ENCODE measurements at regions not wholly inside any gene's neighbourhood (a gene's known extent, or its start where the extent isn't known, plus 50 kb on each side); places are given as distances from the start of the nearest gene placed in this dataset.

DNA sequence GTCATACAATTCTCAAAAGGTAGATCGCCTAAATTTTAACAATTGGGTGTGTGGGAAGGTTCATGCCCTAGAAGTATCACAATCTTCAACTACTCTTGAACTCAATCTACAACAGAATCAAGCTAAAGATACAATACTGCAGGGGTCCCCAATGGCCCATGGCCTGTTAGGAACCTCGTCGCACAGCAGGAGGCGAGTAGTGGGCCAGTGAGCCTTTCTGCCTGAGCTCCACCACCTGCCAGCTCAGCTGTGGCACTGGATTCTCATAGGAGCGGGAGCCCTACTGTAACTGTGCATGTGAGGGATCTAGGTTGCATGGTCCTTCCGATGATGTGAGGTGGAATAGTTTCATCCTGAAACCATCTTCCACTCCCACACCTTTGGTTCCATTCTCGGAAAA, 230.6 kb downstream of the KLF12 start:
- in situ Hi-C loops (cut with HindIII; ENCODE audit: low sequenced_read_pairs), result no loop called here

DNA sequence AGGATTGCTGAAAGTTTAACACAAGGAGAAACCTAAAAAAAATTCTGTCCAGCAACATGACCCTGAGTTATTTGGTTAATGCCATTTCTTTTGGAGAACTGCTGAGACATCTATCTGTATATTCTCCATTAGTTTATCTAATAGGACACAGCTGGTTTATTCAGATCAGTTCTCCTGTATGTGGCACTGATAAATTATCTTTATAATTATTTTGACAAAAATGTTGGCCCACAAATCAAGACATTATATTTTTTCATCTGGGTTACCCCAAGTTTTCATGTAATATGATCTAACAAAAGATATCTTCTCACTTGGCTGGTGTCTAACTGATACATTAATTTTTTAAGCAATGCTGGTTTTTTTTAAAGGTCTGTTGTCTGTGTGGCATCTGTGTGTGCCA, 231.4 kb downstream of the KLF12 start:
- in situ Hi-C loops (cut with HindIII; ENCODE audit: low sequenced_read_pairs), result no loop called here

DNA sequence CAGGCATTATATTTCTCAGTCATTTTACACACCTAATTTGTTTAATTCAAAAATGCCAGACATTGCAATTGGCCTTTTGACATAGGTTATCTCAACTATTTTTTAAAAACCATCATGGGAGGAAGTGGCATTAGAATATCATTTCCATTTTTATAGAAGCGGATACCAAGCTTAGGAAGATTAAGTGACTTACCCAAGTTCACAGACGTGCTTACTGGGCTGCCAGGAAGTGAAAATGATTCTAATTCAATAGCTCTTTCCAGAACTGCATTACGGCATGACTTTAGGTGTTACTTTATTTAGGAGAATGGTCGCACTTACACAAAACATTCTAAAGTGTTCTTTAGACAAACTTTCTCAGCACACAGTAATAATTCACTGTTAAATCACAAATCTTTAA, 231.9 kb downstream of the KLF12 start:
- in situ Hi-C loops (cut with HindIII; ENCODE audit: low sequenced_read_pairs), result no loop called here

DNA sequence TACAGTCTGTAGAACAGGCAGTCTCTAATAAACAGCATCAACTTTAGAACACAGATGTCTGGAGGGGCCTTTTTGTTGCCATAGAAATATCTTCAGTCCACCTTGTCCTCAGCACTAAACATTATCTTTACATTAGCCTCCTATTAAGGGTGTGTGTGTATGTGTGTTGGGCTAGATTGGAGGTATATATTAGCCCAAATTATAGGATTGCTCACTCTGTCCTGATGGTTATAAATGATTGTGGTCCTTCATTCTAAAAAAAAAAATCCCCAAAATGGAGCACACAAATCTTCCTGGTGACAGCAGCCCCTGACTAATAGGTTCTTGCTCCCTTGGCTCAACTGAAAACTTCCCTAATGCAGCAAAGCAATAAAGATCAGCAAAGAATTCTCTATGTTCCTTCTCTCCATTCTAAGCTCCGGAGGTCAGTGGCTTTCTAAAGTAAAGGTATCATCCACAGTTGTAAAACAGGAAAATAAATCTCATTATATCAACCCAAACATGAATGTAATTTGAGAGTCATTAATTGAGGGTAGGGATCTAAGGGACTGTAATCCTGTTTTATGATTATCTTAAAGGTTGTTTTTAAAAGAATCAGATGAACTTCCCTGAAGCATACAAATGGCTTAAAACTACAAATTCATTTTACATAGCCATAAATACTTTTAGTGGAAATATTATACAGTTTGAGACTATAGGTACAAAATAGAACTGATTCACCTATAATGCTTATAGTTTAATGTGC, 232.7 kb downstream of the KLF12 start:
- in situ Hi-C loops (cut with HindIII; ENCODE audit: low sequenced_read_pairs), result no loop called here

DNA sequence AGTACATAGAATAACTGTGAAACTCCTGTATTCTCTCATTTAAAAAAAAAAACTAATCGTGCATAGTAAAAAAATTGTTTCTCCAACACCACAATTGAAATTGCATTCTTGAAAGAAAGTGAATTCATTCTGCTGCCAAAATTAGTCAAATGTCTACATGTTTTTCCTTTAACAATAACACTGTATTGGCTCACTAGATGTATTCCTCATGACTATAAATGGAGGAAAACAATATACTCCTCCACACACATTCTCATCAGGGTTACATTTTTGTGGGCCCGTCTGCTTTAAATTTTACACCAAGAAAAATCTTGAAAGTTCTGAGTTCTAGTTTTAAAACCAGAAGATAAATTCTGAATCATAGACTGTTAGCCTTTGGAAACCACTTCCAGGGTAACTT, 233.6 kb downstream of the KLF12 start:
- in situ Hi-C loops (cut with HindIII; ENCODE audit: low sequenced_read_pairs), result no loop called here

DNA sequence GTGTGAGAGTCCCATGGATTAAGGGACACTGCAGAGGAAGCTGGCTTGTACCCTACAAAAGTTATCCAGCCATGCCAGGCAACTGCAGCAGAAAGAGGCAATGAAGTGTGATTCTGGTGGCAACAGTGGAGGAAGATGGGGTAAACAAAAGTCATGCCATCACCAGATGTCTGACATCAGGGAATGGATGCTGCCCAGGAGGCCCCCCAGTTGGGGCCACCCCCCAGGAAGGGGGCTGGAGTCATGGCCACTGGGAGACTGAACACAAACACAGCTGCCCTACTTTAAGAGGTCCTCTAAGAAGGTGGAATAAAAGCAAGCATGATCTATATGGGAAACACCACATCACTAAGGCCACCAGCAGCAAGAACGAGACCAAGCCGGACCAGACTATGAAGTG, 235.3 kb downstream of the KLF12 start:
- in situ Hi-C loops (cut with HindIII; ENCODE audit: low sequenced_read_pairs), result no loop called here

DNA sequence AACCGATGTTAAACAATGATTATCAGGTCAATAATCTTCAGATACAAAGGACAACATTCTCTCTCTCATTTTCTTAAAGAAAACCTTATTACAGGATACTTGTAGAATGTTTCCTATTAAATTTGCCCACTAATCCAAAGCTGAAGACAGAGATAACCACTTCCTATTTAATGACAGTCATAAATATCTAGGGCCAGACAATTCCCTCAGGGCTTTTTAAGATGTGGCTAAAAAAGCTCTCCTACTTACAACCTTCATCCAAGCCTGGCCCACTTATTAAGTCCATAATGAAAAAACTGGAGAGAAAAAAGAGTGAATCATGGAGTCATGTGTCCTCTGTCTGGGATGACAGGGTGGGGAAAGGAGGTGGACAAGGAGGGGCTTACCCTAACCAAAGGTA, 235.9 kb downstream of the KLF12 start:
- in situ Hi-C loops (cut with HindIII; ENCODE audit: low sequenced_read_pairs), result no loop called here

DNA sequence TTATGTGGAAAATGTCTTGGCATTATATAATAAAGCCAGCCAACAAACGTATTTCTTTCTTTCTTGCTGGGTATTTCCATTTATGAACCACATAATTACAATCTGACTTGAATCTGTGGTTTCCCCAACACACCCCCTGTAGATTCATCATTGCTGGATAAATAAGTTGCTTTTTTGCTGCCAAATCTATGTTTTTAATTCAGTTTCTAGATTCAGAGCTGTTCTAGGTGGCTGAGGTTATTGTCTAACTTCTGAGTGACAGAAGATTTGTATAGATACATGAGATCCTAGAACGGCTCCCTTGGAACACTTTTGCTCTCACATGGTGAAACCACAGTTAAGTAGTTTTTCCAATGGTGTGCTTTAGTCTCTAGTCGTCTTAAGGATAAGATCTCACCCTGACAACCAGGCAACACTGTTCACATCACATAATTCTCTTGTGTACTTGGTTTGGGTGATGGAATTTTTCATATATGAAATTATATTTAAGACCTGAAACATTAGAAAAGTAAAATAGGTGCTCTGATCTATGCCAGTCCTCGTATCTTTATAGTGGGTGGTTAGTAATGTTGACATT, 239.1 kb downstream of the KLF12 start:
- in situ Hi-C loops (cut with HindIII; ENCODE audit: low sequenced_read_pairs), result no loop called here

DNA sequence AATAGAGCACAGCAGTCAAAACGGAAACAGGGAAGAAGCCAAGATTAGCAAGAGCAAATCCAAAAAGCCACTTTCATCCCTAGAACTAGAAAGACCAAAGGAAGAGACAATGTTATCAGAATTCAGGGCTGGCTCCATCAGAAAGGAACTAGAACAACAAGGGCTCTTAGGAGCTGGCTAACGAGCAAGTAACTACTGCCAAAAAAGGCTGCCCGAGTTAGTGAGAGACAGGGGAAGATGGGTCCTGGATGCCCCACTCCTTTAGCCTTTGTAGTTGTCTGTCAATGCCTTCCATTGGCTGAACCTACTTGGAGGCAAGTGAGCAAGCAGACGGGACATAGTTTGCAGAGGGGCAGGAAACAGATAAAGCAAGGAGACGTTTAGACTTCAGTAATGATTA, 240.4 kb downstream of the KLF12 start:
- in situ Hi-C loops (cut with HindIII; ENCODE audit: low sequenced_read_pairs), result no loop called here

DNA sequence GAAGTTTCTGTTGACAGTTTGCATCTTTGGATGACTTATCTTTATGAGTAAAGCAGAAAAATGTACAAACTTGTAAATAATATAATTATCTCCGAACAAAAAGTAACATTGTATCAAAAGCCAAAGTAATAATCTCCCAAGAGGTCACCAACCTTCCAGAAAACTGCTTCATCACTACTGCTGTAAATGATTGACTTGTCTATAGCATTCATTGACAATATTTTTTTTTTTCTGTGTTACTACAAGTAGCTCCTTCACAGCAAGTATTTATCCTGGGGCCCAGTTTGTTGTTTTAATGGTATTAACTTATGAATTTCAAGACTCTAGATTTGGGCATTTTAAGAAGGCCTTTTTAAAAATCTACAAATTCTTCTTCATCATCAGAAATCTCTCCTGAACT, 242.4 kb downstream of the KLF12 start:
- in situ Hi-C loops (cut with HindIII; ENCODE audit: low sequenced_read_pairs), result no loop called here

DNA sequence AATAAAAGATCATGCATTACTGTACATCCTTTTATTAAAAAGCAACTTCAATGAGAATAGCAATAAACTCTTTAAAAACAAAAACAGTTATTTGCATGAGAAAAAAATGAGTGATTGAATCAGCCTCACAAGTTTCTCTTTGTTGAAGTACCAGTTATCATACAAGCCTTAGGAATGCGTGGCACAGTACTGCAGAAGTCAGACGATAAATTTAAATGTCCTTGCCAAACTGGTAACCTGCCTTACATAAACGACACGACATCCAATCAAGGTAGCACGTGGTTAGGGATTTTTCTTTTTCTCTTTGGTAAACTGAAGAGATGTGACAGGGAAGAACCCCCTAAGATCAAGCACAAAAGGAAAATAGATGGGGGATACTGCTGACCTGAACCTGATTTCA, 251.0 kb downstream of the KLF12 start:
- in situ Hi-C loops (cut with HindIII; ENCODE audit: low sequenced_read_pairs), result no loop called here

DNA sequence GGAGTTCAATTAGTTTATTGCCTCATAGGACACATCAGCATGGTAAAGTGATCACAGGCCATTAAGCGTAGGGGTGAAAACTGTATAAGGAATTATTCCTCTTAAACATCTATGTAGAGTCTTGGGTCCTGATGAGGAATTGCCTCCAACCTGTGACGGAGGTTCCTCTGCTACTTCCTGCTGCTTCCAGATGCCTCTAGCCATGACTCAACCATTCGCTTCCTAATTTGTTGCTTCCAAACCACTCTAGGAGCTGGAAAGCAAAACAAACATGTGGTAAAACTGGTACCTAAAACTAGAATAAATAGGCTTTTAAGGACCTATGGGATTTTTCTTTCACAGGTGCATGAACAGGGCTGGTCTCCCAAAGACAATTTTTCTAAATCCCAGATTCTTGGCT, 253.8 kb downstream of the KLF12 start:
- in situ Hi-C loops (cut with HindIII; ENCODE audit: low sequenced_read_pairs), result no loop called here

DNA sequence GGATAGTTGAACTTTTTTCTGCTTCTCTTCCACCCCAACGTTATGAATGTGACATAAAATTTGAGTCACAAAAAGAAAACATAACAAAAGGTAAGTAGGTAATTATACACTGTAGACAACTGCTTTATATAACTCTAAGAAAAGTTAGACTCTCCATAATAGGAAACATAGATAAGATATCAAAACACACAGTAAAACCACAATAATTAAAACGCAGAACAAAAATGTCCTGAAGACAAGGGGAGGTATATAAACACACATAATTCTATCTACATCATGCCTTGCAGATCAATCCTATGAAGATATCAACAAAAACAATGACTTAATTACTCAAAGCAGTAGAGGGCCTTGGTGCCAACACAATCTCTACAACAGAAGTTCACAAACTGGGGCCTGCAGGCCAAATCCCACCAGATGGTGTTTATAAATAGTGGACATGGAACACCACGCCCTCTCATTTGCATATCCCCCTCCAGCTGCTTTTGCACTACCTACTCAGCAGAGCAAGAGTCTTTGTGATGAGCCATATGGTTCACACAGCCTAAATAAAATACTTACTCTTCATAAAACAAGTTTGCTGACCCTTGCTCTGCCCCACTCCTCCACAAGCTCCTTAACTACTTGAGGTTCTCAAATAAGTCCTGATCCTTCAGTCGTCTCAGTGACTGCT, 254.7 kb downstream of the KLF12 start:
- in situ Hi-C loops (cut with HindIII; ENCODE audit: low sequenced_read_pairs), result no loop called here

DNA sequence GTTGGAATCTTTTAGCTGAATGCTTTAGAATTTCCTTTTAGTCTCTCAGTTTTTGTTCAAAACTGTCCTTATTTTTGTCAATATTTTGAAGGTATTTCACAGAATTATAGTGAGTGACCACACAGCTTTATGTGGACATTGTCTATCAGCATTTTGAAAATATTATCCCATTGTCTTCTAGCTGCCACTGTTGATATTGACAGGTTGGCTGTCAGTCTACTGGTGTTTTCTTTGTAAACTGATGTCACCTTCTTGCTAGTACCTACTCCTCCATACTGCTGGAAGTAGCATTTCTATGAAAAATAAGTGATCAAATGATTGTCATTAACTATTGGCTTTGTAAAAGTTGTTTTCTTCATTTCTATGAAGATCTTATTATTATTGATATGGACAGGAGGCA, 256.8 kb downstream of the KLF12 start:
- in situ Hi-C loops (cut with HindIII; ENCODE audit: low sequenced_read_pairs), result no loop called here

DNA sequence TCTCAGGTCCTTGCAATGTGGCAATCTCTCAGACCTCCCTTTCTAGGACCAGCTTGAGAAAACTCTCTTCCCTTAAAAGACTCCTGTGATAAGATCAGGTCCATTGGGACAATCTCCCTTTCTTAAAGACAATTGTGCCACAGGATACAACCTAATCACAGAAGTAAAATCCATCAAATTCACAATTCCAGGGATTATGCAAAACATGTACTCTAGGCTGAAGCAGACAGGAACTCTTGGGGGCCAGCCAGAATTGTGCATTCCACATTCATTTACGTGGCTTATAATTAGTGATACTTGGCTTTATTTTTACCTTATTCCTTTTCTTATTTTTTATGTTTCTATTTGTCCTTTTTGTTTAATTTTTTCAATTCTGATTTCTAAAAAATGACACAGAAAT, 257.9 kb downstream of the KLF12 start:
- in situ Hi-C loops (cut with HindIII; ENCODE audit: low sequenced_read_pairs), result no loop called here

DNA sequence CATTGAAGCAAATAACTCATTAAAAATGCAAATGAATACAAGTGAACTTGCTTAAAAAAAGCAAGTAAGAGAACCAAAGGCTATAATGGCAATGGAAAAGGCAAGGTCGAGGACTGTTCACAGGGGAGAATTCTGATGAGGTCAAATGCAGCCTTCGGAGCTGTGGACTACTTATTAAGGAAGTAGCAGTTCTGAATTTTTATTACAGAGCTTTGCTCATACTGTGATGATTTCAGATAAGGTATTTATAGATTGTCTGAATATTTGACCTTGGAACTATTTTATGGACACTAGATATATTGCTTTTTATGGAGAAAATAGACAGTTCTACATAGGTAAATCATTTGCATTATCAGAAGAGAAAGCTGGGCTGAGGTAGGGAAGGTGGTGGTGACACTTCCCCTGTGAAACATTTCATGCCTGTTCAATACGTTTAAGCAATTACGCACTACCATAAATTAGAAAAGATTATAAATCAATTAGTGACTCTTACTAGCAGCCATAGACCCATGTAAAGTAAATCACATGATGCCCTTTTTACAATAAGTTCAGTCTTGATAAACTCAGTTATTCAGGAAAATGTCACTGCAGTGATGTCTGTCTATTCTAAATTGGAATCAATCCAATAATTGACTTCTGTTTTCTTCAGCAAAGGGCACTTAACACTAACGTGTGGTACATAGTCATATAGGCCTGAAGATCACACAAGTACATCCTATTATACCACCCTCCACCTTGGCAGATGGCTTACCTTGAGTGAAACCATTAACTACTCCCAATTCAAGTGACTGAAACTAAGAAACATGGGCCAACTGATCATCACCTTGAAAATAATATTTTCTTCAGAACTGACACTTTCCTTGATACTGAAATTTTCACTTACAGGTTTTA, 260.0 kb downstream of the KLF12 start:
- in situ Hi-C loops (cut with HindIII; ENCODE audit: low sequenced_read_pairs), result no loop called here

DNA sequence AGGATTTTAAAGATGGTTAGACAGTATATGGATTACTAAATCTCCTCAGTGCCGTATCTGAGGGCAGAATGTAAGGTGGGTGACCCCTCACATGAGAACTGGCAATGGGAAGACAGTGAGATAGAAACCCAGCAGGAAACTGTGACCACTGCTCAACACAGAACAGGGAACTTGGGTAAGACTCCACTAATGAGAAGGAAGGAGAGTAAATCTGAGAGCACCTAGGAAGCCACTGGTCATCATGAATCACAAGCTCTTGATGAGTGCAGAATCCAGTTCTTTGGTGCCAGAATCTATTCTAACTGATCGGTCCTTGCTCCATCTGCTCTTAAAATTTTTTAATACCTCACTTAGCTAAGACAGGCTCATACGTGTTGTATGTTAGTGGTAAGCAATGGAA, 261.8 kb downstream of the KLF12 start:
- in situ Hi-C loops (cut with HindIII; ENCODE audit: low sequenced_read_pairs), result no loop called here

DNA sequence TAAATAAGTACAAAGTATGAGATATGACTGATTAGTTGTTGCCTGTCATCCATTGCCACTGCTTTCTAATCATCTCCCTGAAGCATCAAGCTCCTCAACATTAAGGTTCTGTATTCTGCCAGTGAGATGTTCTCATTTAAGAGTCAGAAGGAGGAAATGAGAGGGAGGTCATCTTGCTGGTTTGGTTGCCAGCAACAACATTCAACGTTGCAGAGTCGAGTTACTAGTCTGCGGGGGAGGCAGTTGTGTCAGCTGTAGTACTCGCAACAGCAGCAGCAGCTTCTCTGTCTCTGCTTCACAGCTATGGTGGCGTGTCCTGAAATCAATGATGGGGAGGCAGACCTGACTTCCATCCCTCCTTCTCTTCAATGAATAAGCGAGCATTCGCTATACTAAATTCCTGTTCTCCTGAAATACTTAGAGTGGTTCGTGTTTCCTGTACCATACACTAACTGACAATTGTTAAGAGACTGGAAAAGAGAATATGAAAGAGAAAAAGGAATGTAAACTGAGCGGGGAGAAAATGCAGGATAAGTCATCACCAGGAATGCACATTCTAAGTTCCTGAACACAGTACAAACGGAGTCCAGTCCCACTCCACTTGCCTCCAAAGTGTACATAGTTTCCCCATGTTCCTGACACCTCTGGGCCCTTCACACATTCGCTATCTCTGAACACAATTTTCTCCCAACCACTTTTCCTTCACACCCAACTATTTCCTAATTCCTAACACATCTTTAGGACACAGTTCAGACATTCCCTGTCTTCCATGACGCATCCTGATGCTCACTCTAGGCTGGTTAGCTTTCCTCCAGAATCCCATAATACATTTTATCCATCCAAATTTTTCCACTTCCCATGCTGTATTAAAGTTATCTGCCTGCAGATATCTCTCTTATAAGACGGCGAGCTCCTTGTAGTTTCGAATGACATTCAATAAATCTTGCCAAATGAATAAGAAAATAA, 263.0 kb downstream of the KLF12 start:
- in situ Hi-C loops (cut with HindIII; ENCODE audit: low sequenced_read_pairs), result no loop called here

DNA sequence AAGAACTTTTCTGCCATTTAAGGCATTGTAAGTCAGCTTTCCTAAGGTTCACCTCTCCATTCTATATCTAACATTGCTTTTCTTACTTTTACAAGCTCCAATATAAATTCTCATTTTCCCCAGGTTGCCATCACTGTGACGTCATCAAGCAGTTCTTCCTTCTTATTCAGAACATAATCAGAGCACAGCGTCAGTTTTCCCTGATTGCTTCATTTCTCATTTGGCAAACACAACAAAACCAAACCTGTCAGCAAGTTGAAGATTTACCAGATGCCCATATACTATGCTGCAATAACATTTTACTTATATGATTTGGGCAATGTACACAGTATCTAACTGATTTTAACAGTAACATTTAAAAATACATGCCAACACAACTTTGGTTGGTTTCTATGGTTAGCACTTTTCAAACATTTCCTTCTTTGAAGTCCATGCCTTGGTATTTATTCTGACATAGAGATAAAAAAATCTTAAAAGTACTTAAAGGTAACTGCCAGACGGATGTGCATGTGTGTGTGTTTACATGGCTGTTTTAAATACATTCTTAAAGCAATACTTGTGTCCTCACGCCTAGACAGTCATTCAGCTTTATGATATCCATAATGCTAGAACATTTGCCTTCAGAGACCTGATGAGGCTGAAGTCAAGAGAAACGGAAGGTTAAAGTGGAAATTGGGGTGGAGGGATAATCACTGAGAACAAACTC, 264.0 kb downstream of the KLF12 start:
- in situ Hi-C loops (cut with HindIII; ENCODE audit: low sequenced_read_pairs), result no loop called here

DNA sequence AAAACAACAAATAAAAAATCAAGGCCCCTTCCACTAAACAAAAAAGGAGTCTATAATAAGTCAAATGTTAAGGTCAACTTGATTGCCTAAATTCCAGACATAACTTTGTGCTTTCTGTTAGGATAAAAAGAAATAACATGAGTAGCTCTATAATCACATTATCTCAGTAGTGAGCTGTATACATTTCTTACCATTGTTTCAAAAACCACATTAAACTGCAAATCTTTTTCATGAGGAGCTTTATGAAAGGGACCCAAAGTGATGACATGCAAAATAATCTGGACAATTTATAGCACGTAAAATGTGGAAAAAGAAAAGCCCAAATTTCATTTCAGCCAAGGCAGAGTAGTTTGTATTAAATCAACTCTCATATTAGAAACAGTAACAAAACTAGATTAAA, 269.2 kb downstream of the KLF12 start:
- in situ Hi-C loops (cut with HindIII; ENCODE audit: low sequenced_read_pairs), result no loop called here
